DND-41 (cell line): ENCODE measurements at regions not wholly inside any gene's neighbourhood (a gene's known extent, or its start where the extent isn't known, plus 50 kb on each side); places are given as distances from the start of the nearest gene placed in this dataset.

Source experiments
- CTCF ChIP-seq: IDR thresholded peaks from 2 replicates; pipeline ENCODE4 v1.5.1; 2012; ENCODE audit warnings: borderline replicate concordance, low read length, moderate library complexity, mild to moderate bottlenecking; ENCODE audit not compliant: poor library complexity, severe bottlenecking; ENCODE audit errors: extremely low read depth
- EZH2 ChIP-seq: IDR thresholded peaks from 3 replicates; pipeline ENCODE4 v1.6.1; 2012; ENCODE audit warnings: borderline replicate concordance, low read depth, mild to moderate bottlenecking, moderate library complexity, low read length, inconsistent platforms; ENCODE audit not compliant: severe bottlenecking

- no peak for TF ChIP-seq CTCF
- no peak for TF ChIP-seq EZH2
Observed at GRCh38 chr4:58074382-58074781, 964.2 kb upstream of the IGFBP7 start.
